ENCODE measurements at regions not wholly inside any gene's neighbourhood (a gene's known extent, or its start where the extent isn't known, plus 50 kb on each side); places are given as distances from the start of the nearest gene placed in this dataset.

- TF ChIP-seq CTCF (IDR thresholded peaks at IDR 0.05) (no peak), POLR2A (IDR thresholded peaks at IDR 0.05) (no peak)
These were observed 1202.8 kb upstream of the ACVR2A start for GRCh38 chr2:146642066-146642465.
